ENCODE measurements at regions not wholly inside any gene's neighbourhood (a gene's known extent, or its start where the extent isn't known, plus 50 kb on each side); places are given as distances from the start of the nearest gene placed in this dataset.

- ATAC-seq: no peak
- Mint-ChIP-seq H3K9me3 (no peaks in the 10 kb centered on the region), H3K36me3 (ENCODE audit: insufficient read depth) (no peaks in the 10 kb centered on the region), H3K4me1 (ENCODE audit: low read depth) (no peaks in the 10 kb centered on the region), H3K27me3 (ENCODE audit: low read depth) (no peaks in the 10 kb centered on the region), H3K4me3 (no peak overlapping the region)
- DNase-seq: no peak
These were observed 143.9 kb downstream of the SOX3 start for GRCh38 chrX:140360924-140361323.

DNA sequence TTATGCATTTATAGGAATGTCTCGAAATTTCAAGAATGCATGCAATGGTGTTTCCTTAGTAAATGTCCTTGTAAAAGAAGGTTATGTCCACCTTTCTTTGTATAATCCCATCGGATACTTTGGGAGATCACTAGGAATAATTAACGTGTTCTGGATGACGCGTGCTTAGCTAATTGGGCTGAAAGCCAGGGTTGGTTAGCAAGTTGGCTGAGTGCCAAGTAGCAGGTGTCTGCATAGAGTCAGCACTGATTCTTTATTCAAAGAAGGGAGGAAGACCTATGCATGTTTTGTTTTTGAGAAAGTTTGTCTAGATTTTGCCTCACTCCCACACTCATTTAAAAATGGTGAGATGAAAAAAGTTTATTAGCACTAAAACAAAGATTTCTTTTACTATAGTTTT lies 144.6 kb downstream of the SOX3 start:
- DNase-seq: no peak
- no peaks in the 10 kb centered on the region for H3K36me3 Mint-ChIP-seq (ENCODE audit: insufficient read depth)
- ATAC-seq: no peak
- H3K9me3 Mint-ChIP-seq: no peaks in the 10 kb centered on the region
- no peaks in the 10 kb centered on the region for H3K4me1 Mint-ChIP-seq (ENCODE audit: low read depth)
- H3K4me3 Mint-ChIP-seq: no peak overlapping the region
- no peaks in the 10 kb centered on the region for H3K27me3 Mint-ChIP-seq (ENCODE audit: low read depth)

DNA sequence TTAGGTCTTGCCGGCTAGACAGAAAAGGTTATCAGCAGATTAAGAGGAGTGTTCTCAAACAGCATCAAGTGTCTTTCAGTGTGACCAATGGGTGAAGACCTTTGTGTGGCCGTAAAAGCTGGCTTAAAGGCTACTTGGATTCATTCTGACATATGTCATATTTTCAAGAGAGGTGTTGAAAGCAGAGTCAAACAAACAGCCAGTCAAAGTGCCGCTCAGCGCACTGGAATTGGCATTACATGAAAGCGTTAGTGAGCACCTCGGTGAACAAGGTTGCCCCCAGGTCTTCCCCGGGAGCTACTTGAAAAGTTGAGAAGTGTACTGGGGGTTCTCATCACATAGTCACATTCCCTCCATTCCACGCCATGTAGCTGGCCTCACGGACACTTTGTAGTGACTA lies 148.9 kb downstream of the SOX3 start:
- Mint-ChIP-seq H3K9me3 (no peaks in the 10 kb centered on the region), H3K36me3 (ENCODE audit: insufficient read depth) (no peaks in the 10 kb centered on the region), H3K27me3 (ENCODE audit: low read depth) (no peaks in the 10 kb centered on the region), H3K4me1 (ENCODE audit: low read depth) (no peaks in the 10 kb centered on the region), H3K4me3 (no peak overlapping the region)
- DNase-seq (no peak), ATAC-seq (no peak)

GRCh38 chrX:140355429-140355828 lies 149.4 kb downstream of the SOX3 start:
- no peaks in the 10 kb centered on the region for H3K36me3 Mint-ChIP-seq (ENCODE audit: insufficient read depth)
- no peak overlapping the region for H3K4me3 Mint-ChIP-seq
- DNase-seq (no peak), ATAC-seq (no peak)
- H3K9me3 Mint-ChIP-seq: no peaks in the 10 kb centered on the region
- H3K27me3 Mint-ChIP-seq (ENCODE audit: low read depth): no peaks in the 10 kb centered on the region
- no peaks in the 10 kb centered on the region for H3K4me1 Mint-ChIP-seq (ENCODE audit: low read depth)

- no peak overlapping the region for H3K4me3 Mint-ChIP-seq
- H3K9me3 Mint-ChIP-seq: no peaks in the 10 kb centered on the region
- H3K27me3 Mint-ChIP-seq (ENCODE audit: low read depth): no peaks in the 10 kb centered on the region
- no peaks in the 10 kb centered on the region for H3K36me3 Mint-ChIP-seq (ENCODE audit: insufficient read depth)
- DNase-seq (no peak), ATAC-seq (no peak)
- no peaks in the 10 kb centered on the region for H3K4me1 Mint-ChIP-seq (ENCODE audit: low read depth)
These were observed 150.3 kb downstream of the SOX3 start for GRCh38 chrX:140354431-140355120.

DNA sequence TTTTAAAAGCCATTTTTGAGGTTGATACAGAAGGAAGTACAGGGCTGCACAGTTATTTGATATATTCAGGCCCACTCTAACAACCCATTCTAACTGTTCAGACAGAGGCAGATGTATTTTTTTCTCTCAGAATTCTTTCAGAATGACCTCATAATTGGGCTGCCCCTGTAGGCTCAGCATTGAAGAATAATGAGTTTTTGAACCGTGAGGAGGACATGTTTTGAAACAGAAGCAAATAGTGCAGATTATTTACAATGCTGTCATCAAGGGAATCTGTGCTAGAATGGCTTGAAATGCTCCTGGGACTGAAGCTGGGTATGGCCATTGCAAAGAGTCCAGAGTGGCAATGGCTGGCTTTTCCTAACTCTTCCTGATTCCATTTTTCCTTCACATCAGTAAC lies 158.1 kb downstream of the SOX3 start:
- Mint-ChIP-seq H3K27me3 (ENCODE audit: low read depth) (no peaks in the 10 kb centered on the region), H3K4me3 (no peak overlapping the region), H3K9me3 (no peaks in the 10 kb centered on the region), H3K36me3 (ENCODE audit: insufficient read depth) (no peaks in the 10 kb centered on the region), H3K4me1 (ENCODE audit: low read depth) (no peaks in the 10 kb centered on the region)
- ATAC-seq (no peak), DNase-seq (no peak)

DNA sequence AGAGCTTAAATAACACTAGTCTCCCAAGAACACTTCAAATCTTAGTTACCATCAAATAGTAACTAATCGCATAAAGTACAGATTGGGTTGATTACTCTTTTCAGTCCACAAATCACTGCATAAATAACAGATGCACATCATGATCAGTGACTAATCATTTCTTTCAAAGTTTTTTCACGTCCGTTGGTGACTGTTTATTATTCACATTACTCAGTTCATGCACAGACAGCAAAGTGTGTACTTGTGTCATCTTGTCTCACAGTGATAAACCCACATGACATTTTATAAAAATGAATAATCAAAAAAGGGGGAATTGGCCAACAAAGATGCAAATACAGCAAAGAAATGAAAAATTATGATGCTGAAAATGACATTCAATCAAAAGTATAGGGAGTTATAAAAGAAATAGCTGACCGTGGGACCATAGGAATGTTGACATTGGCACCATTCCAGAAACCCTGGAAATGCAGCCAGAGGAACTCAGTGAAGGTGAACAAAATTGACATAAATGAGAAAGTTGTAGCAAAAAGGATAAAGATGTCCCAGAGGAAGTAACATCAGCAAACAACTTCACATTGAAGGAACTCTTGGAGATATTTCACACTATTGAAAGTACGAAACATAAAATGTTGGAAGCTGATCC lies 161.5 kb downstream of the SOX3 start:
- DNase-seq (no peak), ATAC-seq (no peak)
- no peaks in the 10 kb centered on the region for H3K36me3 Mint-ChIP-seq (ENCODE audit: insufficient read depth)
- no peaks in the 10 kb centered on the region for H3K4me1 Mint-ChIP-seq (ENCODE audit: low read depth)
- no peaks in the 10 kb centered on the region for H3K27me3 Mint-ChIP-seq (ENCODE audit: low read depth)
- H3K9me3 Mint-ChIP-seq: no peaks in the 10 kb centered on the region
- H3K4me3 Mint-ChIP-seq: no peak overlapping the region

GRCh38 chrX:140342410-140342809 lies 162.5 kb downstream of the SOX3 start:
- H3K4me1 Mint-ChIP-seq (ENCODE audit: low read depth): no peaks in the 10 kb centered on the region
- ATAC-seq: no peak

DNA sequence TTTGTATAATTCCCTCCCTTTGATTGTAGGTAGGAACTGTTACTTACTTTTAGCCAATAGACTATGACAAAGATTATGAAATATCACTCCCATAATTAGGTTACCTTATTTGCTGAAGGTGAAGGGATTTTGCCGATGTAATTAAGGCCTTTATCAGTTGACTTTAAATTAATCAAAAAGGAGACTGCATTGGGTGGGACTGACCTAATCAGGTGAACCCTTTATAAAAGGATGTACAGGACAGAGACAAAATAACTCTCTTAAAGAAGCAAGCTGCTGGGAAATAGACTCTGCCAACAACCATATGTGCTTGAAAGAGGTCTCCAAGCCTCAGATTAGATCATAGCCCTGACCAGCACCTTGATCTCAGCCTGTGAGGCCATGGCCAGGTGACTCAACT lies 167.6 kb downstream of the SOX3 start:
- no peak overlapping the region for H3K4me3 Mint-ChIP-seq
- no peaks in the 10 kb centered on the region for H3K9me3 Mint-ChIP-seq
- ATAC-seq: no peak
- no peaks in the 10 kb centered on the region for H3K4me1 Mint-ChIP-seq (ENCODE audit: low read depth)
- H3K36me3 Mint-ChIP-seq (ENCODE audit: insufficient read depth): no peaks in the 10 kb centered on the region
- H3K27me3 Mint-ChIP-seq (ENCODE audit: low read depth): no peaks in the 10 kb centered on the region
- no peak for DNase-seq

More at GRCh38 chrX:140342410-140342809, 162.5 kb downstream of the SOX3 start:
- no peaks in the 10 kb centered on the region for H3K36me3 Mint-ChIP-seq (ENCODE audit: insufficient read depth)
- H3K4me3 Mint-ChIP-seq: no peak overlapping the region
- no peaks in the 10 kb centered on the region for H3K27me3 Mint-ChIP-seq (ENCODE audit: low read depth)
- no peak for DNase-seq
- no peaks in the 10 kb centered on the region for H3K9me3 Mint-ChIP-seq

GRCh38 chrX:140318296-140318695 lies 186.6 kb downstream of the SOX3 start:
- Mint-ChIP-seq H3K36me3 (ENCODE audit: insufficient read depth) (no peaks in the 10 kb centered on the region), H3K9me3 (no peaks in the 10 kb centered on the region), H3K4me1 (ENCODE audit: low read depth) (no peaks in the 10 kb centered on the region), H3K27me3 (ENCODE audit: low read depth) (no peaks in the 10 kb centered on the region), H3K4me3 (no peak overlapping the region)
- ATAC-seq: no peak
- no peak for DNase-seq

DNA sequence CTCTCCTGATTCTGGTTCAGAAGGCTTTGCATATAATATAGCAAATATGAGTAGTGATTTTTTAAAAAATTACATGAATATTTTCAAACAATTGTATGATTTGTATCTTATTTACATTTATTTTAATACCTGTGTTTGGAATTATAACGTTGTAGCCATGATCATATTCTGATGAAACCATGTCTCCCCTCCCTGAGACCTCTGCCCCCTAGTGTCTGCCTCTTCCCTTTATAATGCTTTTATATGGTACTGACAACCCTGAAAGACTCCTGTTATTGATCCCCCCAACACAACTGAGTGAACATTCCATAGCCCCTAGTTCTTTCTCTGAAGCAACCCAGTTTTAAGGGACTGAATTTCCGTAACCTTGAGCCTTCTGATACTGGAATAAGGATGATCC lies 187.4 kb downstream of the SOX3 start:
- DNase-seq (no peak), ATAC-seq (no peak)
- H3K9me3 Mint-ChIP-seq: no peaks in the 10 kb centered on the region
- no peaks in the 10 kb centered on the region for H3K36me3 Mint-ChIP-seq (ENCODE audit: insufficient read depth)
- H3K4me1 Mint-ChIP-seq (ENCODE audit: low read depth): no peaks in the 10 kb centered on the region
- H3K27me3 Mint-ChIP-seq (ENCODE audit: low read depth): no peaks in the 10 kb centered on the region
- H3K4me3 Mint-ChIP-seq: no peak overlapping the region

DNA sequence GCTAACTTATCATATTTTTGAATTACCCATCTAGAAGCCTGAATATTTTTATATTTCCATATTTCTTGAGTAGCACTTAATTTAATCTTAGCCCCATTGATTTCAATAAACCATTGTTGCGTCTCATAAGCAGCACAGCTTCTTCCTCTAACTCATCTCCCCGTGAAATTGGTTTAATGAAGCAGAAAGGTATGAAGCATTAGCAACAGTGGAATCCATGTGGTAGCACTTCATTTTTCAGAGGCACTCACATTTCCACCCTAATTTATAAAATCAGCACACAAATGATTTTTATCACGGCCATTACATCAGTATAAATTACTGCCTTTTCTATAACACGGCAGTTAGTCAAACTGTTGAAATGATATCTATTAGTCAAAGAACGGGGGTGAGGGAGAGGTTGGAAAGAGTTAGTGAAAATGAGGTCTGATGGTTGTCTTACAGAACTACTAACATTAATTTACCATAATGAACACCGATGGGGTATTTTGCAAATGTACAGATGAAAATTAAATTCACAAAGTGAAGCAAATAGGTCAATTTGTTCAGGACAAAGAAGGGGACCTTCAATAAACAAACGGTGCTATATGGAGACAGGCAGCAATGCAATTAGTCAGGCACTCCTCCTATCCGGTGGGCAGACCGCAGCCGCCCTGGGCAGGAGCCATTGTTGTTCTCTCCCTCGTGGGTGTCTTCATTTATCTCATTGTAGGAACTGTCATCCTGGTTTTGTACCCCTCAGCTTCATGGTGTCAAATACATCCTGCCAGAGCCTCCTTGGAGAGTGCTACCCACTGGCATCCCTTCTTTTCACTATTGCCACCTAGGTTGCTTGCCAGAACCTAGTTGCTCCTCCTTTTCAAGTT lies 205.7 kb downstream of the SOX3 start:
- DNase-seq (no peak), ATAC-seq (no peak)
- no peaks in the 10 kb centered on the region for H3K36me3 Mint-ChIP-seq (ENCODE audit: insufficient read depth)
- no peak overlapping the region for H3K4me3 Mint-ChIP-seq
- no peaks in the 10 kb centered on the region for H3K4me1 Mint-ChIP-seq (ENCODE audit: low read depth)
- no peaks in the 10 kb centered on the region for H3K27me3 Mint-ChIP-seq (ENCODE audit: low read depth)
- H3K9me3 Mint-ChIP-seq: no peaks in the 10 kb centered on the region

DNA sequence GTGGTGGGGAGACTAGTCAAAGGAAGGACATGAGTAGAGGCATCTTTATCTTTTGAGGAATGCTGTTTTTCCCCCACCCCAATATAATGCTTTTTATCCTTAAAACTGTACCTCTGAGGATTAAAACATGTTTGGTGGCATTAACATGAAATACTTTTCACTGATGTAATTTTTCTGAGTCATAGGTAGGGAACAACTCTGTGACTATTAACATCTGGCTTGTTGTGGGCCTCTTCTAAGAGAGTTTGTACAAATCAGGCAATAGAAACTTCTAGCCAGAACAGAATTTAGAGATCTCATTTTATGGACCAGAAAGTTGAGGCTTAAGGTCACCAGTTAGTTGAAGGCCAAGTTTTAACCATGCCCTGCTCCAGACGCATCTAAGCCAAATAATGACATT lies 207.6 kb downstream of the SOX3 start:
- no peaks in the 10 kb centered on the region for H3K36me3 Mint-ChIP-seq (ENCODE audit: insufficient read depth)
- no peaks in the 10 kb centered on the region for H3K9me3 Mint-ChIP-seq
- no peak for DNase-seq
- no peaks in the 10 kb centered on the region for H3K27me3 Mint-ChIP-seq (ENCODE audit: low read depth)
- H3K4me3 Mint-ChIP-seq: no peak overlapping the region
- no peaks in the 10 kb centered on the region for H3K4me1 Mint-ChIP-seq (ENCODE audit: low read depth)
- ATAC-seq: no peak

DNA sequence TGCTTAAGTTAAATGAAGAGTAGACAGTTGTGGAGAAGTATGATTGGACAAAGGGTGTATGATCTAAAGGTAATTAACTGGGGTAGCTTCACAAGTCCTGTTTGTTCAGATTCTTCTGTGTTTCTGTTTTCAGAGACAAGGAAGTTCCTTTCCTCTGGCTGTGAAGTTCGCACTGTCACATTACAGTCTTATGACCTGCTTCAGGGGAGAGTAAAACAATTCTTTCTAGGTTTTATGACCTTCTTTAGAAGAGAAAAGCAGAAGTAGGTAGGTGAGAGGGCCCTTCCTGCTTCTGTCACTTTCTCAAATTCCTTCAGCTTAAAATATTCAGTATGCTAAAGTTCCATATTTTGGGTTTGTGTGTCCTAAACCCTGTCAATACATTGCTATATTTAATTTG lies 211.9 kb downstream of the SOX3 start:
- Mint-ChIP-seq H3K4me1 (ENCODE audit: low read depth) (no peaks in the 10 kb centered on the region), H3K27me3 (ENCODE audit: low read depth) (no peaks in the 10 kb centered on the region), H3K9me3 (no peaks in the 10 kb centered on the region), H3K36me3 (ENCODE audit: insufficient read depth) (no peaks in the 10 kb centered on the region), H3K4me3 (no peak overlapping the region)
- ATAC-seq (no peak), DNase-seq (no peak)

DNA sequence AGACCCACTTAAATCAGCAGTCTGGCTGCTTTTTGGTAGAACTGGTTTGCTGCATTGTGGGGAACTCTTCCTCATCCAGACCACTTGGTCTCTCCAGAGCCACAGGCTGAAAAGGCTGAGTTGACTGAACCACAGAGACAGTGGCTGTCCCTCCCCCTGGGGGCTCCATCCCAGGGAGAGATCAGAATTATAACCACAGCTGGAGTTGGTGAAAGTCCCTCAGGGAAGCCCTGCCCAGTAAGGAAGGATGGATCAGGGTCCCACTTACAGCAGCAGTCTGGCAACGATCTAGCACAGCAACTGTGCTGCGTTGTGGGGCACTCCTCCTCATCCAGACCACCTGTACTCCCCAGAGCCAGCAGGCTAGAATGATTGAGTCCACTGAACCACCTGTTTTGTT lies 212.7 kb downstream of the SOX3 start:
- H3K36me3 Mint-ChIP-seq (ENCODE audit: insufficient read depth): no peaks in the 10 kb centered on the region
- no peak for ATAC-seq
- H3K27me3 Mint-ChIP-seq (ENCODE audit: low read depth): no peaks in the 10 kb centered on the region
- no peak overlapping the region for H3K4me3 Mint-ChIP-seq
- no peaks in the 10 kb centered on the region for H3K9me3 Mint-ChIP-seq
- DNase-seq: no peak
- H3K4me1 Mint-ChIP-seq (ENCODE audit: low read depth): no peaks in the 10 kb centered on the region

Data from activated T-cell treated with anti-CD3 and anti-CD28 coated beads, Interleukin-2, amount 50 U/mL, for 4 hours (primary cell).